DMS 273 (cell line): ENCODE measurements at regions not wholly inside any gene's neighbourhood (a gene's known extent, or its start where the extent isn't known, plus 50 kb on each side); places are given as distances from the start of the nearest gene placed in this dataset.

ENCODE experiments used
- DNase-seq: peaks from one replicate; lab custom pipeline; 2025; ENCODE audit not compliant: unreplicated experiment; lab: John Stamatoyannopoulos, UW

GRCh38 chr11:36718451-36718850 lies 120.4 kb upstream of the RAG2 start:
- no peak for DNase-seq

DNA sequence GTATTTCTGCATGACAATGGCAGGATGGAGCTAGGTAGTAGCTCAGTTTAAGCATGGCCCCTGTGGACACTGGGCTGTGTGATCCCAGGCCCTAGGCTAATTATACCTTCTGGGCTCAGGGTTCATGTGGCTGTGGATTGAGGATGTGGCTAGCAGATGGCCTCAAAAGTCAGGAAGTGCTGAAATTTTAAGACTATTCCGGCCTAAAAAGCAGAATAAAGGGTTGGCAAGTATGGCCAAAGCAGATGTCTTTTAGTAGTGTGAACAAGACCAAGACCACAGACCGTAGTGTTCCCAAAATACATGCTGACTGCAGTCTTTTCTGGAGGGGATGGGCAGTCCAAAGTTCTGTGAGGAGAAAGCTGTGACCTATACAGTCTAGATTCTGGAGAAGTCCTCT lies 115.7 kb upstream of the RAG2 start:
- DNase-seq: no peak

DNA sequence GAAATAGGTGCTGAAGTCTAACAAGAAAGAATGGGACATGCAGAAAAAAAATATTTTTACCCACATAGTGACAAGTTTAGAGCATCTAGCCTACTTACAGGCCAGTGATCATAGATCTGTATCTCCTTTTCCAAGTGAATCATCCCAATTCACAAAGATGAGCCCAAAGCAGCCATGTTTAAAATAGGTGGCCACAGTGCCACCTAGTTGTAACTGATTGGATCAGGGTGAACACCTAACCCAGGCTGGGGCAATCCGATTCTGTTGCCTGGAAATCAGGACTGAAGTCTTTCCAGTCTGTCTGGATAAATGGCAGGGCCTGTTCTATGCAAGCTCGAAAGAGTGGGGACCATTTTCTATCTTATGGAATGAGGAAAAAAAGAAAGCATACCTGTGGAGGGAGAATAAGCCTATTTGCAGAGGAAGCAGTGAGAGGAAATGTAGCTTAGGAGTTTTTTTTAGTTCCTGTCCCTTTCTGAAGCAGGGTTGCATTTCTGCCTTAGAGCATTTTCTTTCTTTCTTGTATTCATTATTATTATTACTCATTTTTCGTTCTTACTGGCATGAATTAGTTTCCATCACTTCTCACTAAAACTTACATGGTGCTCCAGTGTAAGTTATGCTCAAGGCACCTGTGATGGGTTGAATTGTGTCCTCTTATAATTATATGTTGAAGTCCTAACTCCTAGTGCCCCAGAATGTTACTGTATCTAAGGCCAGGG lies 113.2 kb upstream of the RAG2 start:
- DNase-seq: no peak
